DND-41 (cell line): ENCODE measurements at regions not wholly inside any gene's neighbourhood (a gene's known extent, or its start where the extent isn't known, plus 50 kb on each side); places are given as distances from the start of the nearest gene placed in this dataset.

ENCODE experiments used
- ATAC-seq: fragments of 200-7000 bp; cut with Tn5 transposase; 3 replicates; pipeline ENCODE4 v1.9.1; 2021; ENCODE audit warnings: low read depth; ENCODE audit not compliant: insufficient read depth
- DNase-seq: peaks from one replicate; pipeline ENCODE4 v3.0.0-alpha.2; 2020
- H2AFZ ChIP-seq: 2 replicates; pipeline ENCODE4 v1.6.0; 2012; ENCODE audit warnings: low read depth, low read length
- H3K27ac ChIP-seq: 2 replicates; pipeline ENCODE4 v1.5.1; 2012; ENCODE audit warnings: low read length, inconsistent platforms
- H3K27me3 ChIP-seq: fragments of 200-600 bp; sonication (generic); 2 replicates; pipeline ENCODE4 v1.6.0; 2012; ENCODE audit warnings: low read length, mild to moderate bottlenecking, inconsistent platforms; ENCODE audit not compliant: insufficient read depth, poor library complexity
- H3K36me3 ChIP-seq: 2 replicates; pipeline ENCODE4 v1.5.1; 2012; ENCODE audit warnings: low read length, inconsistent platforms; ENCODE audit not compliant: insufficient read depth
- H3K4me1 ChIP-seq: 2 replicates; pipeline ENCODE4 v1.5.1; 2012; ENCODE audit warnings: mild to moderate bottlenecking, low read length; ENCODE audit not compliant: insufficient read depth
- H3K4me2 ChIP-seq: 2 replicates; pipeline ENCODE4 v1.6.0; 2012; ENCODE audit warnings: mild to moderate bottlenecking, moderate library complexity, low read length, inconsistent platforms; ENCODE audit not compliant: insufficient read depth
- H3K4me3 ChIP-seq, 2 experiments: fragments of 200-600 bp in 1 of 2; shearing (Covaris generic) in 1 of 2; 2 replicates each; pipeline ENCODE4 v1.5.1; 2012 to 2016; ENCODE audit warnings: inconsistent platforms in 2 of 2, low read length in 2 of 2, mild to moderate bottlenecking in 2 of 2, low read depth in 1 of 2, moderate library complexity in 1 of 2
- H3K79me2 ChIP-seq: 2 replicates; pipeline ENCODE4 v1.6.0; 2012; ENCODE audit warnings: low read length, inconsistent platforms; ENCODE audit not compliant: insufficient read depth
- H3K9ac ChIP-seq: 2 replicates; pipeline ENCODE4 v1.6.0; 2012; ENCODE audit warnings: low read depth, mild to moderate bottlenecking, inconsistent platforms, low read length, moderate library complexity
- H3K9me3 ChIP-seq: 2 replicates; pipeline ENCODE4 v1.5.1; 2012; ENCODE audit warnings: low read length, moderate library complexity, mild to moderate bottlenecking, inconsistent platforms; ENCODE audit not compliant: insufficient read depth, severe bottlenecking
- H4K20me1 ChIP-seq: 2 replicates; pipeline ENCODE4 v1.6.0; 2012; ENCODE audit warnings: low read length; ENCODE audit not compliant: insufficient read depth
- EZH2 ChIP-seq: IDR thresholded peaks from 3 replicates; pipeline ENCODE4 v1.6.1; 2012; ENCODE audit warnings: borderline replicate concordance, low read depth, mild to moderate bottlenecking, moderate library complexity, low read length, inconsistent platforms; ENCODE audit not compliant: severe bottlenecking
- TF ChIP-seq, protein P1 (sequence below): IDR thresholded peaks from 2 replicates; pipeline ENCODE4 v1.5.1; 2012; ENCODE audit warnings: borderline replicate concordance, low read length, moderate library complexity, mild to moderate bottlenecking; ENCODE audit not compliant: poor library complexity, severe bottlenecking; ENCODE audit errors: extremely low read depth

DNA sequence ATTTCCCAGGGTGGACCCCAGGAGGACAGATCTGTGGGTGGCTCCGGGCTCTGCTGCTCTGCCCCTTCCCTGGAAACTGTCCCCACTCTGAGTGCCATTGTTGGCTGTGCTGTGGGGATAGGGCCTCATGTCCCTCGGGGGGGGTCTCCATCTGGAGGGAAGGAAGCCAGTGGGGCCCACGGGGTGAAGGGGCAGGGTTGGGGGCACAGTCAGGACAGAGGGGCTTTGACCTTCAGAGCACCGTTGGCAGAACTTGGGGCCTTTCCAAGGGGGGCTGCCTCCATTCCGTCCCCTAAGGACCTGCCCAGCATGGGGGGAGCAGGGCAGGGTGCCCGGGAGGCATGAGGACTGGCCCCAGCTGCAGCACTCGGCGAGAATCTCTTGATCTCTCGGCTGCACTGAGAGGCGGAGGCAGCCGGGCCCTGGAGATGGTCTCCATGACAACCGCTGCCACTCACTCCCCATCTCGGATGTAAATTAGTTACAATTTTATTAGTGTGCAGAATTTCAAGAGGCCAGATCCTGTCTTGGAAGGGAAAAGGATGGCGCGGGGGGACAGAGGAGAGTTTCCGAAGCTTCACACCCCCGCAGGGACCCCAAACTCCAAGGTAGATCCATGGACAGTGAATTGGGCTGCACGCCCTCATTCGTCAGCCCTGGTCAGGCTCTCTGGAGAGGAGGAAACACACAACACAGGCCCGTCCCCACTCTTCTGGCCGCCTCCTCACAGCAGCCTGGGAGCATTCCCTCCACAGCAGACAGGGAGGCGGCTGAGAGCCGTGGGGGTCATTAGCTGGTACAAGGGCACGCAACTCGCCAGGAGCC is 216.2 kb upstream of the IER5L start:
- H3K27me3 ChIP-seq, result no peaks in the 10 kb centered on the region
- H3K4me2 ChIP-seq, result no peak overlapping the region
- H3K36me3 ChIP-seq, result no peaks in the 10 kb centered on the region
- H3K9me3 ChIP-seq, result no peaks in the 10 kb centered on the region
- TF ChIP-seq, protein P1, sequence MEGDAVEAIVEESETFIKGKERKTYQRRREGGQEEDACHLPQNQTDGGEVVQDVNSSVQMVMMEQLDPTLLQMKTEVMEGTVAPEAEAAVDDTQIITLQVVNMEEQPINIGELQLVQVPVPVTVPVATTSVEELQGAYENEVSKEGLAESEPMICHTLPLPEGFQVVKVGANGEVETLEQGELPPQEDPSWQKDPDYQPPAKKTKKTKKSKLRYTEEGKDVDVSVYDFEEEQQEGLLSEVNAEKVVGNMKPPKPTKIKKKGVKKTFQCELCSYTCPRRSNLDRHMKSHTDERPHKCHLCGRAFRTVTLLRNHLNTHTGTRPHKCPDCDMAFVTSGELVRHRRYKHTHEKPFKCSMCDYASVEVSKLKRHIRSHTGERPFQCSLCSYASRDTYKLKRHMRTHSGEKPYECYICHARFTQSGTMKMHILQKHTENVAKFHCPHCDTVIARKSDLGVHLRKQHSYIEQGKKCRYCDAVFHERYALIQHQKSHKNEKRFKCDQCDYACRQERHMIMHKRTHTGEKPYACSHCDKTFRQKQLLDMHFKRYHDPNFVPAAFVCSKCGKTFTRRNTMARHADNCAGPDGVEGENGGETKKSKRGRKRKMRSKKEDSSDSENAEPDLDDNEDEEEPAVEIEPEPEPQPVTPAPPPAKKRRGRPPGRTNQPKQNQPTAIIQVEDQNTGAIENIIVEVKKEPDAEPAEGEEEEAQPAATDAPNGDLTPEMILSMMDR, result no peak
- no peak overlapping the region for H3K27ac ChIP-seq
- no peak for ATAC-seq
- no peak overlapping the region for H3K9ac ChIP-seq
- no peak overlapping the region for H3K4me3 ChIP-seq
- no peaks in the 10 kb centered on the region for H3K79me2 ChIP-seq
- no peaks in the 10 kb centered on the region for H4K20me1 ChIP-seq
- H3K4me1 ChIP-seq, result no peaks in the 10 kb centered on the region
- DNase-seq, result no peak
- no peak overlapping the region for H2AFZ ChIP-seq

DNA sequence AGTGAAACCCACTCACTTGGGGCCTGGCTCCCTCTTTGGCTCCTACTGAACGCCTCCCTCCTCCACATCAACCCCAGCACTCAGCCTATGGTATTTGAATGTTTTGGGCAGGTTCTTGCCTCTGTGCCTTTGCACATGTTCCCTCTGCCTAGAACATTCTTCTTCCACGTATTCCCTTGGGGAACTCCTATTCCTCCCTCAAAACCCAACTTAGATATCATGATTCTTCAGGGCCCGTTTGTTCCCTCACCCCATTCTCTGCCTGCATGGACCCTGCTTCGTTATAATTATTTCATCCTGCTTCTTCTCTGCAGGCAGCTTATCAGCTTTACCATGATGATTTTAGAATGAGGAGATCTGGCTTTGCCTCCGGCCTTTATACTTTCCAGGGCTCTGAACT is 215.0 kb upstream of the IER5L start:
- Histone ChIP-seq H3K79me2 (no peaks in the 10 kb centered on the region), H3K4me1 (no peaks in the 10 kb centered on the region), H3K9me3 (no peaks in the 10 kb centered on the region), H4K20me1 (no peaks in the 10 kb centered on the region), H3K4me3 (no peak overlapping the region), H3K9ac (no peak overlapping the region), H3K27ac (no peak overlapping the region), H3K4me2 (no peak overlapping the region), H2AFZ (no peak overlapping the region), H3K36me3 (no peaks in the 10 kb centered on the region), H3K27me3 (no peaks in the 10 kb centered on the region)
- ATAC-seq, result no peak
- no peak for TF ChIP-seq EZH2
- TF ChIP-seq, protein P1, result no peak
- DNase-seq, result no peak

DNA sequence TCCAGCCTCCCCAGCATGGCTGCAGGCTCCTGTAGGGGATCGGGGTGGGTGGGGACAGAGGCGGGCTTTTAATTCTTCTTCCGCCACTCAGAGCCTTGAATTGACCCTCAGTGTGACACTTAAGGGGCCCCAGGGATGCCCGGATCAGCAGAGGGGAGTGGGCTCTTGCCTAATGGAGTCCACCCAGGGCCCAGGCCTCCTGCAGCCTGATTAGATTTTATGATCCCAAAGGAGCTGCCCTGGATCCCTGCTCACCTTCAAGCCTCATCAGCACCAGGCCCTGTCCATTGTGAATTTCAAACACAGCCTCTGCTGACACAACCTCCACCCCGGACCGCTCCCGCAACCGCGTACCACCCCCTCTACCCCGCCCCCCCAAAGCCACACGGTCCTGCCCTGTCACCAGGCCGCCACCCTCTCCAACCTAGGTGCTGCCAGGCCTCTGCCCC is 214.1 kb upstream of the IER5L start:
- Histone ChIP-seq H3K27me3 (no peaks in the 10 kb centered on the region), H3K79me2 (no peaks in the 10 kb centered on the region), H3K36me3 (no peaks in the 10 kb centered on the region), H3K4me3 (no peak overlapping the region), H3K27ac (no peak overlapping the region), H3K9ac (no peak overlapping the region), H3K4me1 (no peaks in the 10 kb centered on the region), H3K4me2 (no peak overlapping the region), H4K20me1 (no peaks in the 10 kb centered on the region), H2AFZ (no peak overlapping the region), H3K9me3 (no peaks in the 10 kb centered on the region)
- no peak for ATAC-seq
- no peak for DNase-seq
- TF ChIP-seq, protein P1, result no peak
- TF ChIP-seq EZH2, result no peak
